ENCODE measurements at regions not wholly inside any gene's neighbourhood (a gene's known extent, or its start where the extent isn't known, plus 50 kb on each side); places are given as distances from the start of the nearest gene placed in this dataset.

GRCh38 chr6:78489874-78490273 lies 377.5 kb upstream of the IRAK1BP1 start:
- Histone ChIP-seq H3K36me3 (no peaks in the 10 kb centered on the region), H3K4me3 (no peak overlapping the region), H3K27me3 (no peaks in the 10 kb centered on the region), H3K9me3 (no peaks in the 10 kb centered on the region), H3K4me1 (no peaks in the 10 kb centered on the region), H3K27ac (no peak overlapping the region)
- no peak for TF ChIP-seq CTCF (IDR thresholded peaks at IDR 0.05)
- DNase-seq (ENCODE audit: low spot score) = no peak

GRCh38 chr6:78492351-78493017 lies 374.9 kb upstream of the IRAK1BP1 start:
- Histone ChIP-seq H3K4me1 (no peaks in the 10 kb centered on the region), H3K4me3 (no peak overlapping the region), H3K36me3 (no peaks in the 10 kb centered on the region), H3K9me3 (no peaks in the 10 kb centered on the region), H3K27ac (no peak overlapping the region), H3K27me3 (no peaks in the 10 kb centered on the region)
- no peak for TF ChIP-seq CTCF (IDR thresholded peaks at IDR 0.05)
- DNase-seq (ENCODE audit: low spot score) = no peak

GRCh38 chr6:78500299-78501089 lies 366.9 kb upstream of the IRAK1BP1 start:
- Histone ChIP-seq H3K27ac (no peak overlapping the region), H3K27me3 (no peaks in the 10 kb centered on the region), H3K9me3 (no peaks in the 10 kb centered on the region), H3K4me1 (no peaks in the 10 kb centered on the region), H3K36me3 (no peaks in the 10 kb centered on the region), H3K4me3 (no peak overlapping the region)
- no peak for TF ChIP-seq CTCF (IDR thresholded peaks at IDR 0.05)
- no peak for DNase-seq (ENCODE audit: low spot score)

- H3K9me3 ChIP-seq = no peaks in the 10 kb centered on the region
- TF ChIP-seq CTCF (IDR thresholded peaks at IDR 0.05) = no peak
- no peak overlapping the region for H3K4me3 ChIP-seq
- no peaks in the 10 kb centered on the region for H3K4me1 ChIP-seq
- no peak overlapping the region for H3K27ac ChIP-seq
- DNase-seq (ENCODE audit: low spot score) = no peak
- no peaks in the 10 kb centered on the region for H3K27me3 ChIP-seq
- H3K36me3 ChIP-seq = no peaks in the 10 kb centered on the region
Observed at GRCh38 chr6:78502386-78502887, 364.9 kb upstream of the IRAK1BP1 start.

GRCh38 chr6:78505178-78505577 lies 362.2 kb upstream of the IRAK1BP1 start:
- Histone ChIP-seq H3K36me3 (no peaks in the 10 kb centered on the region), H3K4me3 (no peak overlapping the region), H3K27ac (no peak overlapping the region), H3K9me3 (no peaks in the 10 kb centered on the region), H3K27me3 (no peaks in the 10 kb centered on the region), H3K4me1 (no peaks in the 10 kb centered on the region)
- TF ChIP-seq CTCF (IDR thresholded peaks at IDR 0.05) = no peak
- DNase-seq (ENCODE audit: low spot score) = no peak
